ENCODE measurements at regions not wholly inside any gene's neighbourhood (a gene's known extent, or its start where the extent isn't known, plus 50 kb on each side); places are given as distances from the start of the nearest gene placed in this dataset.

DNA sequence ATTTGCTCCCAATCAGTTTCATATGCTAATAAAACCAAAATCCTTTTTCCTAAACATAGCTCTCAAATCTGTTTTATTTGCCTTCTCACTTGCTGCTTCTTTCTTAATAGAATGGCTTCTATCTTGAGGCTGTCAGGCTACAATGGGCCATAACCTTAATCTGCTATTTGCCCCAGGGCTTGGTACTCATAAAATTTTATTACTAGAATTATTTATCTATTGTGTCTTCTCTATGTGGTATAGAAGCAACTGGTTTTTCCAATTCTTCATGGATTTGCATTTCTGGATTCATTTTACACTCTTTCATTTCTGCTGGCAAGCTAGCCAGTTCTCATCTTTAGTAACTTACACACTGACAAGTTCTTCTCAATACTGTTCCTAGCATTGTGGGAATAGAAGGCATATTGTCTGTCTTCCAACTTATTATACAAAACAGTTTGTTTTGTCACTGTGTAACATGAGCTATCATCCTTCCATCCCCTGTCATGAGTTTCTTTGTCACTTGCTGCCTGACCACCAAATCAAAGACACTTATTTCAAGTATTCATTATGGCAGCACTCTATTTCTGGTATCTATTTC lies 96.6 kb upstream of the KCNIP4 start:
- TF ChIP-seq TCF12 (IDR thresholded peaks at IDR 0.05; ENCODE audit: low read depth) = no peak
- TF ChIP-seq NFIC (IDR thresholded peaks at IDR 0.05) = no peak
- no peak for TF ChIP-seq USF1 (IDR thresholded peaks at IDR 0.05)
- no peak for TF ChIP-seq CEBPB (IDR thresholded peaks at IDR 0.05)
- no peak for TF ChIP-seq TAF1 (IDR thresholded peaks at IDR 0.05; ENCODE audit: low read depth)
- TF ChIP-seq EP300 (IDR thresholded peaks at IDR 0.05; ENCODE audit: borderline replicate concordance) = no peak
- no peak for TF ChIP-seq YY1 (IDR thresholded peaks at IDR 0.05; ENCODE audit: low read depth)
- no peak for TF ChIP-seq MAX (IDR thresholded peaks at IDR 0.05)
- TF ChIP-seq EGR1 (IDR thresholded peaks at IDR 0.05) = no peak

All from Ishikawa (cell line).